ENCODE measurements at regions not wholly inside any gene's neighbourhood (a gene's known extent, or its start where the extent isn't known, plus 50 kb on each side); places are given as distances from the start of the nearest gene placed in this dataset.

GRCh38 chr6:101001012-101001411, 119.9 kb upstream of the ASCC3 start:
- in situ Hi-C loops (cut with MboI; ENCODE audit: low sequenced_read_pairs in 4 of 4) = no loop called here
- TF ChIP-seq POLR2A (IDR thresholded peaks at IDR 0.05) (no peak), CTCF (IDR thresholded peaks at IDR 0.05 in 4 of 5, conservative IDR thresholded peaks at IDR 0.05 in 1 of 5) (no peak)
- ATAC-seq = no peak

GRCh38 chr6:101001607-101002006, 120.5 kb upstream of the ASCC3 start:
- Histone ChIP-seq H3K27me3 (no peaks in the 10 kb centered on the region), H3K9me3 (no peaks in the 10 kb centered on the region), H3K27ac (no peak overlapping the region), H3K36me3 (no peaks in the 10 kb centered on the region), H3K4me1 (no peaks in the 10 kb centered on the region), H3K4me3 (no peak overlapping the region)
- intact Hi-C loops (cut with DNase I; ENCODE audit: low total_unique reads) = no loop called here
- DNase-seq (no peak), ATAC-seq (no peak)
- in situ Hi-C loops (cut with MboI; ENCODE audit: low sequenced_read_pairs in 4 of 4) = no loop called here
- TF ChIP-seq POLR2A (IDR thresholded peaks at IDR 0.05) = no peak

More at GRCh38 chr6:101001012-101001411, 119.9 kb upstream of the ASCC3 start:
- Histone ChIP-seq H3K4me1 (no peaks in the 10 kb centered on the region), H3K9me3 (no peaks in the 10 kb centered on the region), H3K27me3 (no peaks in the 10 kb centered on the region), H3K27ac (no peak overlapping the region), H3K4me3 (no peak overlapping the region), H3K36me3 (no peaks in the 10 kb centered on the region)
- DNase-seq = no peak
- intact Hi-C loops (cut with DNase I; ENCODE audit: low total_unique reads) = no loop called here

GRCh38 chr6:101003075-101003474, 121.9 kb upstream of the ASCC3 start:
- intact Hi-C loops (cut with DNase I; ENCODE audit: low total_unique reads) = no loop called here
- in situ Hi-C loops (cut with MboI; ENCODE audit: low sequenced_read_pairs in 4 of 4) = no loop called here

GRCh38 chr6:101011186-101011585, 130.1 kb upstream of the ASCC3 start:
- Histone ChIP-seq H3K27me3 (no peaks in the 10 kb centered on the region), H3K9me3 (no peaks in the 10 kb centered on the region), H3K4me3 (no peak overlapping the region), H3K36me3 (no peaks in the 10 kb centered on the region), H3K27ac (no peak overlapping the region), H3K4me1 (no peaks in the 10 kb centered on the region)
- in situ Hi-C loops (cut with MboI; ENCODE audit: low sequenced_read_pairs in 4 of 4) (no loop called here), intact Hi-C loops (cut with DNase I; ENCODE audit: low total_unique reads) (no loop called here)
- TF ChIP-seq CTCF (IDR thresholded peaks at IDR 0.05 in 4 of 5, conservative IDR thresholded peaks at IDR 0.05 in 1 of 5) (no peak), POLR2A (IDR thresholded peaks at IDR 0.05) (no peak)
- ATAC-seq = no peak
- no peak for DNase-seq

More at GRCh38 chr6:101003075-101003474, 121.9 kb upstream of the ASCC3 start:
- Histone ChIP-seq H3K4me3 (no peak overlapping the region), H3K4me1 (no peaks in the 10 kb centered on the region), H3K27me3 (no peaks in the 10 kb centered on the region), H3K27ac (no peak overlapping the region), H3K36me3 (no peaks in the 10 kb centered on the region), H3K9me3 (no peaks in the 10 kb centered on the region)
- ATAC-seq = no peak
- DNase-seq = no peak
- no peak for TF ChIP-seq POLR2A (IDR thresholded peaks at IDR 0.05)
- no peak for TF ChIP-seq CTCF (IDR thresholded peaks at IDR 0.05 in 4 of 5, conservative IDR thresholded peaks at IDR 0.05 in 1 of 5)

GRCh38 chr6:101013612-101014195, 132.6 kb upstream of the ASCC3 start:
- TF ChIP-seq POLR2A (IDR thresholded peaks at IDR 0.05) (no peak), CTCF (IDR thresholded peaks at IDR 0.05 in 4 of 5, conservative IDR thresholded peaks at IDR 0.05 in 1 of 5) (no peak)
- Histone ChIP-seq H3K27ac (no peak overlapping the region), H3K27me3 (no peaks in the 10 kb centered on the region), H3K4me3 (no peak overlapping the region), H3K9me3 (no peaks in the 10 kb centered on the region), H3K36me3 (no peaks in the 10 kb centered on the region), H3K4me1 (no peaks in the 10 kb centered on the region)
- no peak for ATAC-seq
- intact Hi-C loops (cut with DNase I; ENCODE audit: low total_unique reads) = no loop called here
- no peak for DNase-seq
- in situ Hi-C loops (cut with MboI; ENCODE audit: low sequenced_read_pairs in 4 of 4) = no loop called here

Data from gastrocnemius medialis (tissue), 4 donors.